OCI-LY1 (cell line): ENCODE measurements at regions not wholly inside any gene's neighbourhood (a gene's known extent, or its start where the extent isn't known, plus 50 kb on each side); places are given as distances from the start of the nearest gene placed in this dataset.

Source experiments
- EZH2 ChIP-seq: fragments of 200-600 bp; sonication (generic), shearing (Covaris generic); IDR thresholded peaks from 2 replicates; pipeline ENCODE4 v1.8.0; 2017; ENCODE audit warnings: borderline replicate concordance, mixed run types, mild to moderate bottlenecking, antibody characterized with exemption, low read length, moderate library complexity, mixed read lengths
- TF ChIP-seq, protein P1 (sequence below): fragments of 200-600 bp; sonication (generic), shearing (Covaris generic); IDR thresholded peaks from 2 replicates; pipeline ENCODE4 v1.5.1; 2017; ENCODE audit warnings: mild to moderate bottlenecking, antibody characterized with exemption, low read length, moderate library complexity, mixed read lengths

DNA sequence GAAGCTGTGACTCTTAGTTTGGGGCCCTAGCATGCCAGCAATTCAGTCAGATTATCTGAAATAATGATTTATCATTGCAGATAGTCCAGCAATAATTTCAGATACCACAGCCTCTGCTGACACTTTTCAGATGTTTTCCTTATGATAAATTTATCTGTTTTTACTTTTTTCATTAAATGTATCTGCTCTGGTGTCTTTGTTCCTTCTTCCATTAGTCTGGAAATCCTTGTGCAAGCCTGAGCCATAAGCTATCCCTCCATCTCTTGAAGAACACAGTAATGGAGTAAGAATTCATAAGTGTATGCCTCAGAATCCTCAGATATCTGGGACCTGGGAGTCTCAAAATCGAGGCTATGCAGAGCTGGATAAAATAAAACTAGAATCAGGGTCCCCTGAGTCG lies 146.4 kb upstream of the KRR1 start:
- TF ChIP-seq, protein P1, sequence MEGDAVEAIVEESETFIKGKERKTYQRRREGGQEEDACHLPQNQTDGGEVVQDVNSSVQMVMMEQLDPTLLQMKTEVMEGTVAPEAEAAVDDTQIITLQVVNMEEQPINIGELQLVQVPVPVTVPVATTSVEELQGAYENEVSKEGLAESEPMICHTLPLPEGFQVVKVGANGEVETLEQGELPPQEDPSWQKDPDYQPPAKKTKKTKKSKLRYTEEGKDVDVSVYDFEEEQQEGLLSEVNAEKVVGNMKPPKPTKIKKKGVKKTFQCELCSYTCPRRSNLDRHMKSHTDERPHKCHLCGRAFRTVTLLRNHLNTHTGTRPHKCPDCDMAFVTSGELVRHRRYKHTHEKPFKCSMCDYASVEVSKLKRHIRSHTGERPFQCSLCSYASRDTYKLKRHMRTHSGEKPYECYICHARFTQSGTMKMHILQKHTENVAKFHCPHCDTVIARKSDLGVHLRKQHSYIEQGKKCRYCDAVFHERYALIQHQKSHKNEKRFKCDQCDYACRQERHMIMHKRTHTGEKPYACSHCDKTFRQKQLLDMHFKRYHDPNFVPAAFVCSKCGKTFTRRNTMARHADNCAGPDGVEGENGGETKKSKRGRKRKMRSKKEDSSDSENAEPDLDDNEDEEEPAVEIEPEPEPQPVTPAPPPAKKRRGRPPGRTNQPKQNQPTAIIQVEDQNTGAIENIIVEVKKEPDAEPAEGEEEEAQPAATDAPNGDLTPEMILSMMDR = no peak
- no peak for TF ChIP-seq EZH2
